ENCODE measurements at regions not wholly inside any gene's neighbourhood (a gene's known extent, or its start where the extent isn't known, plus 50 kb on each side); places are given as distances from the start of the nearest gene placed in this dataset.

- Histone ChIP-seq H3K79me2 (replicated peaks; ENCODE audit: insufficient read depth, low read length) (no peaks in the 10 kb centered on the region), H3K27ac (ENCODE audit: low read length) (no peak overlapping the region), H3K9me3 (ENCODE audit: low read length) (no peaks in the 10 kb centered on the region), H3K4me3 (ENCODE audit: low read length) (no peak overlapping the region), H4K20me1 (ENCODE audit: insufficient read depth) (no peaks in the 10 kb centered on the region), H3K27me3 (ENCODE audit: insufficient read depth, low read depth, low read length) (no peaks in the 10 kb centered on the region), H3K4me2 (ENCODE audit: low read length) (no peak overlapping the region), H3K36me3 (ENCODE audit: insufficient read depth, low read length) (no peaks in the 10 kb centered on the region), H2AFZ (ENCODE audit: low read depth, low read length) (no peak overlapping the region), H3K9ac (ENCODE audit: low read length) (no peak overlapping the region), H3F3A (ENCODE audit: insufficient read depth, low read length, poor library complexity, severe bottlenecking) (no peaks in the 10 kb centered on the region), H3K9me2 (ENCODE audit: insufficient read depth, low read length) (no peaks in the 10 kb centered on the region)
- TF ChIP-seq MXI1 (conservative IDR thresholded peaks at IDR 0.05; ENCODE audit: poor library complexity, severe bottlenecking): no peak
- TF ChIP-seq TAF1 (IDR thresholded peaks at IDR 0.05; ENCODE audit: low read depth): no peak
- no peak for TF ChIP-seq REST (IDR thresholded peaks at IDR 0.05; ENCODE audit: borderline replicate concordance)
- TF ChIP-seq SMC3 (conservative IDR thresholded peaks at IDR 0.05; ENCODE audit: poor library complexity): no peak
- TF ChIP-seq RAD21 (conservative IDR thresholded peaks at IDR 0.05): no peak
- TF ChIP-seq EP300 (conservative IDR thresholded peaks at IDR 0.05; ENCODE audit: poor library complexity, severe bottlenecking): no peak
- TF ChIP-seq, protein P1, sequence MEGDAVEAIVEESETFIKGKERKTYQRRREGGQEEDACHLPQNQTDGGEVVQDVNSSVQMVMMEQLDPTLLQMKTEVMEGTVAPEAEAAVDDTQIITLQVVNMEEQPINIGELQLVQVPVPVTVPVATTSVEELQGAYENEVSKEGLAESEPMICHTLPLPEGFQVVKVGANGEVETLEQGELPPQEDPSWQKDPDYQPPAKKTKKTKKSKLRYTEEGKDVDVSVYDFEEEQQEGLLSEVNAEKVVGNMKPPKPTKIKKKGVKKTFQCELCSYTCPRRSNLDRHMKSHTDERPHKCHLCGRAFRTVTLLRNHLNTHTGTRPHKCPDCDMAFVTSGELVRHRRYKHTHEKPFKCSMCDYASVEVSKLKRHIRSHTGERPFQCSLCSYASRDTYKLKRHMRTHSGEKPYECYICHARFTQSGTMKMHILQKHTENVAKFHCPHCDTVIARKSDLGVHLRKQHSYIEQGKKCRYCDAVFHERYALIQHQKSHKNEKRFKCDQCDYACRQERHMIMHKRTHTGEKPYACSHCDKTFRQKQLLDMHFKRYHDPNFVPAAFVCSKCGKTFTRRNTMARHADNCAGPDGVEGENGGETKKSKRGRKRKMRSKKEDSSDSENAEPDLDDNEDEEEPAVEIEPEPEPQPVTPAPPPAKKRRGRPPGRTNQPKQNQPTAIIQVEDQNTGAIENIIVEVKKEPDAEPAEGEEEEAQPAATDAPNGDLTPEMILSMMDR (IDR thresholded peaks at IDR 0.05; ENCODE audit: poor library complexity, severe bottlenecking): no peak
- no peak for TF ChIP-seq POLR2AphosphoS5 (IDR thresholded peaks at IDR 0.05)
- TF ChIP-seq EZH2 (IDR thresholded peaks at IDR 0.05; ENCODE audit: borderline replicate concordance, insufficient read depth, low read length, poor library complexity, severe bottlenecking): no peak
Observed at GRCh38 chr11:128047026-128047425, 540.3 kb downstream of the ETS1 start.

- no peaks in the 10 kb centered on the region for H3K79me2 ChIP-seq (replicated peaks; ENCODE audit: insufficient read depth, low read length)
- no peak overlapping the region for H3K4me3 ChIP-seq (ENCODE audit: low read length)
- no peaks in the 10 kb centered on the region for H3K9me2 ChIP-seq (ENCODE audit: insufficient read depth, low read length)
- TF ChIP-seq RAD21 (conservative IDR thresholded peaks at IDR 0.05): no peak
- TF ChIP-seq MXI1 (conservative IDR thresholded peaks at IDR 0.05; ENCODE audit: poor library complexity, severe bottlenecking): no peak
- no peak for TF ChIP-seq EP300 (conservative IDR thresholded peaks at IDR 0.05; ENCODE audit: poor library complexity, severe bottlenecking)
- TF ChIP-seq TAF1 (IDR thresholded peaks at IDR 0.05; ENCODE audit: low read depth): no peak
- no peak for TF ChIP-seq SMC3 (conservative IDR thresholded peaks at IDR 0.05; ENCODE audit: poor library complexity)
- no peak for TF ChIP-seq POLR2AphosphoS5 (IDR thresholded peaks at IDR 0.05)
- TF ChIP-seq REST (IDR thresholded peaks at IDR 0.05; ENCODE audit: borderline replicate concordance): no peak
- TF ChIP-seq, protein P1 (IDR thresholded peaks at IDR 0.05; ENCODE audit: poor library complexity, severe bottlenecking): no peak
- TF ChIP-seq EZH2 (IDR thresholded peaks at IDR 0.05; ENCODE audit: borderline replicate concordance, insufficient read depth, low read length, poor library complexity, severe bottlenecking): no peak
- no peaks in the 10 kb centered on the region for H3F3A ChIP-seq (ENCODE audit: insufficient read depth, low read length, poor library complexity, severe bottlenecking)
- no peak overlapping the region for H3K9ac ChIP-seq (ENCODE audit: low read length)
- no peaks in the 10 kb centered on the region for H4K20me1 ChIP-seq (ENCODE audit: insufficient read depth)
- H3K9me3 ChIP-seq (ENCODE audit: low read length): no peaks in the 10 kb centered on the region
- H3K4me2 ChIP-seq (ENCODE audit: low read length): no peak overlapping the region
- no peak overlapping the region for H3K27ac ChIP-seq (ENCODE audit: low read length)
- no peak overlapping the region for H2AFZ ChIP-seq (ENCODE audit: low read depth, low read length)
- H3K27me3 ChIP-seq (ENCODE audit: insufficient read depth, low read depth, low read length): no peaks in the 10 kb centered on the region
- H3K36me3 ChIP-seq (ENCODE audit: insufficient read depth, low read length): no peaks in the 10 kb centered on the region
Observed at GRCh38 chr11:128046213-128046612, 541.1 kb downstream of the ETS1 start.
